ENCODE measurements at regions not wholly inside any gene's neighbourhood (a gene's known extent, or its start where the extent isn't known, plus 50 kb on each side); places are given as distances from the start of the nearest gene placed in this dataset.

GRCh38 chr11:39144351-39145130 lies 2314.9 kb downstream of the LRRC4C start:
- Mint-ChIP-seq H3K4me1 (no peaks in the 10 kb centered on the region), H3K9me3 (peaks cover 5% of the 10 kb centered on the region), H3K36me3 (ENCODE audit: low read depth) (no peaks in the 10 kb centered on the region), H3K27ac (no peak overlapping the region), H3K4me3 (no peak overlapping the region), H3K27me3 (no peaks in the 10 kb centered on the region)
- ATAC-seq (replicated peaks) = no peak

GRCh38 chr11:39139581-39139980 lies 2319.9 kb downstream of the LRRC4C start:
- no peaks in the 10 kb centered on the region for H3K27me3 Mint-ChIP-seq
- ATAC-seq (replicated peaks) = no peak
- H3K36me3 Mint-ChIP-seq (ENCODE audit: low read depth) = no peaks in the 10 kb centered on the region
- H3K9me3 Mint-ChIP-seq = no peaks in the 10 kb centered on the region
- H3K4me1 Mint-ChIP-seq = no peaks in the 10 kb centered on the region
- H3K27ac Mint-ChIP-seq = no peak overlapping the region
- H3K4me3 Mint-ChIP-seq = no peak overlapping the region

DNA sequence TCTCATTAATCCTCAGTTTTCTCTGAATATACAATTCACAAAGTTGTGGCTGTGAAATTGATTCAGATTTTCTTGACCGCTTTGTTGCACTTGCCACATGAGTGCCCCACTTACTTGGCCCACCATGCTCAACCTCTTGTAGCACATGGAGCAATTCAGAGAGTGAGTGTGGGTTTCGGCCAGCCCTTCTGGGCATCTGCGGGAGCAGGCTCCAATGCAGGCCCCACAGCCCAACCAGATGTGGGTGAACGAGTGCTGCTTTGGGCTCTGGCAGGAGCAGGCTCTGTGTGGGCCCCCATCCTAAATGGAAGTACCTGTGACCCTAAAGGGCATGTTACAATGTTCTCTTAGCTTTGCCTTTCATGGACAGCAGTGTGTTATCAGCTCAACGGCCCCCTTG lies 2338.6 kb downstream of the LRRC4C start:
- no peak for ATAC-seq (replicated peaks)
- no peak overlapping the region for H3K4me3 Mint-ChIP-seq
- H3K27ac Mint-ChIP-seq = no peak overlapping the region
- H3K4me1 Mint-ChIP-seq = no peaks in the 10 kb centered on the region
- no peaks in the 10 kb centered on the region for H3K36me3 Mint-ChIP-seq (ENCODE audit: low read depth)
- no peaks in the 10 kb centered on the region for H3K27me3 Mint-ChIP-seq
- H3K9me3 Mint-ChIP-seq = no peaks in the 10 kb centered on the region

GRCh38 chr11:39113606-39114005 lies 2345.8 kb downstream of the LRRC4C start:
- Mint-ChIP-seq H3K4me3 (no peak overlapping the region), H3K27ac (no peak overlapping the region), H3K9me3 (no peaks in the 10 kb centered on the region), H3K36me3 (ENCODE audit: low read depth) (no peaks in the 10 kb centered on the region), H3K4me1 (no peaks in the 10 kb centered on the region), H3K27me3 (no peaks in the 10 kb centered on the region)
- ATAC-seq (replicated peaks) = no peak

- no peaks in the 10 kb centered on the region for H3K27me3 Mint-ChIP-seq
- H3K27ac Mint-ChIP-seq = no peak overlapping the region
- no peaks in the 10 kb centered on the region for H3K36me3 Mint-ChIP-seq (ENCODE audit: low read depth)
- no peak overlapping the region for H3K4me3 Mint-ChIP-seq
- no peaks in the 10 kb centered on the region for H3K4me1 Mint-ChIP-seq
- ATAC-seq (replicated peaks) = no peak
- peaks cover 12% of the 10 kb centered on the region for H3K9me3 Mint-ChIP-seq
These were observed 2357.2 kb downstream of the LRRC4C start for GRCh38 chr11:39102236-39102635.

DNA sequence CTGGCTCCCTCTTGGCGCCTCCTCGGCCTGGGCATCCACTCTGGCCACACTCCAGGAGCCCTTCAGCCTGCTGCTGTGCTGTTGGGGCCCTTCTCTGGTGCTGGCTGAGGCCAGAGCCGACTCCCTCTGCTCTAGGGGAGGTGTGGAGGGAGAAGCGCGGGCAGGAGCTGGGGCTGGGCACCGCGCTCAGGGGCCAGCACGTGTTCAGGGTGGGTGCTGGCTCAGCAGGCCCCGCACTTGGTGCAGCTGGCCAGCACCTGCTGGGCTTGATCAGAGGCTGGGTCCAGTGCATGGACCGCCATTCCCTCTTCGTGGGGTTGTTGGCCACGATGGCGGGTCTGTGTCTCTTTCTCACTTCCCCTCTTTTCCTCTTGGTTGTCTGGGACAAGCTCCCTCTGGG lies 2381.0 kb downstream of the LRRC4C start:
- no peak overlapping the region for H3K4me3 Mint-ChIP-seq
- H3K27ac Mint-ChIP-seq = no peak overlapping the region
- no peak for ATAC-seq (replicated peaks)
- peaks cover 4% of the 10 kb centered on the region for H3K9me3 Mint-ChIP-seq
- no peaks in the 10 kb centered on the region for H3K27me3 Mint-ChIP-seq
- no peaks in the 10 kb centered on the region for H3K36me3 Mint-ChIP-seq (ENCODE audit: low read depth)
- no peaks in the 10 kb centered on the region for H3K4me1 Mint-ChIP-seq

DNA sequence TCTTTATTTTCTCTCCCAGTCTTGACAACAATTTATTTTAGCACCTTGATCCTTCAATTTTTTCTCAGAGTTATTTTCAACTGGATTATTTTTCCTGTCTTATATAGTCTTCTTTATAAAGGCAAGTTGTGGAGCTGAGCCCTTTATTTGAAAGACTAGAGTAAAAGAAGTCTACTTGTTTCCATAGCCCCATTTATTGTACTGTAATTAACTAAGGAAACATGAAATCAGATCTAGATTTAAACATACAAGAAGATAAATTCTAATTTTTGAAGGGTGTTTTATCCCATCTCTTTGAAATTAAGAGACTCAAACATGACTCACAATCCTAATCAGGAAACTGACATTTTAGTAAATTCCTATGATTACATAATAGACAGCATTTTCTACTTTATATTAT lies 2421.8 kb downstream of the LRRC4C start:
- Mint-ChIP-seq H3K4me3 (no peak overlapping the region), H3K4me1 (no peaks in the 10 kb centered on the region), H3K9me3 (peaks cover 8% of the 10 kb centered on the region), H3K27ac (no peak overlapping the region), H3K27me3 (no peaks in the 10 kb centered on the region), H3K36me3 (ENCODE audit: low read depth) (no peaks in the 10 kb centered on the region)
- ATAC-seq (replicated peaks) = no peak

- Mint-ChIP-seq H3K27ac (no peak overlapping the region), H3K36me3 (ENCODE audit: low read depth) (no peaks in the 10 kb centered on the region), H3K4me1 (no peaks in the 10 kb centered on the region), H3K9me3 (peaks cover 8% of the 10 kb centered on the region), H3K27me3 (no peaks in the 10 kb centered on the region), H3K4me3 (no peak overlapping the region)
- no peak for ATAC-seq (replicated peaks)
These were observed 2423.4 kb downstream of the LRRC4C start for GRCh38 chr11:39036021-39036420.

- Mint-ChIP-seq H3K36me3 (ENCODE audit: low read depth) (no peaks in the 10 kb centered on the region), H3K27me3 (no peaks in the 10 kb centered on the region), H3K4me1 (no peaks in the 10 kb centered on the region), H3K27ac (no peak overlapping the region), H3K9me3 (peaks cover 4% of the 10 kb centered on the region), H3K4me3 (no peak overlapping the region)
- no peak for ATAC-seq (replicated peaks)
These were observed 2423.5 kb upstream of the RAG2 start for GRCh38 chr11:39021539-39021938.

- H3K27me3 Mint-ChIP-seq = no peaks in the 10 kb centered on the region
- H3K36me3 Mint-ChIP-seq (ENCODE audit: low read depth) = no peaks in the 10 kb centered on the region
- H3K4me1 Mint-ChIP-seq = no peaks in the 10 kb centered on the region
- H3K27ac Mint-ChIP-seq = no peak overlapping the region
- no peak for ATAC-seq (replicated peaks)
- H3K4me3 Mint-ChIP-seq = no peak overlapping the region
- H3K9me3 Mint-ChIP-seq = peaks cover 18% of the 10 kb centered on the region
These were observed 2413.8 kb upstream of the RAG2 start for GRCh38 chr11:39011797-39012196.

DNA sequence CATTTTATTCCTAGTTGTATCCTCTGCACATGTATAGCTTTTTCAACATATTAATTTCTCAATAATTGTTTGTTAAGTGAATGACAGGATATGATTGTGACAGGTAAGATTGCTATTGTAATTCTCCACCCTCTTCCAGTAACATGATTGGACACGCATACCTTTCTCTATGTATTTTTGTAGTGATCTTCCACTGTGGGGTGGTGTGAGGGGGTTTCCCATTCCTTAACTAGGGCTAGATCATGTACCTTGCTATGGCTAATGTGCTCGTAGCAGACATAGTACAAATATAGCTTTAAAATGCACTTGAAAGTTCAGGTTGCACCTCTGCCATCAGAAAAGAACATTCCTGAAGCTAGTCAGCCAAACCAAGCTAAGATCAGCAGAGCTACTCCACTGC lies 2392.8 kb upstream of the RAG2 start:
- ATAC-seq (replicated peaks) = no peak
- Mint-ChIP-seq H3K27ac (no peak overlapping the region), H3K4me1 (no peaks in the 10 kb centered on the region), H3K36me3 (ENCODE audit: low read depth) (no peaks in the 10 kb centered on the region), H3K4me3 (no peak overlapping the region), H3K9me3 (peaks cover 22% of the 10 kb centered on the region), H3K27me3 (no peaks in the 10 kb centered on the region)

DNA sequence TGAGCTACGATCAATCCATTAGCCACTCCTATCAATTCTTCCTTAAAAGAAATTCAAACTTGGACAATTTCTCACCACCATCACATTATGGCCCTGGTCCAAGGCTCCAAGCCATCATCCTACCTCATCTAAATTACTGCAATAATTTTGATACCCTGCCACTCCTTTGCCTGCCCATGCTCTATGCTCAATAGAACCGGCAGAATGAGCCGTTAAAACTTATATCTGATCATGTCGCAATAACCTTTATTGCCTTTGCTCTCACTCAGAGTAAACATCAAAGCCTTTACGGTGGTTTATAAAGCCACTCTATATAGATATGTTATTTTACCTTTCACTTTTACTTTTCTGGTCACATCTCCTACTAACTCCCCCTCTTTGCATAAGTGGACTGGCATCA lies 2392.1 kb upstream of the RAG2 start:
- peaks cover 21% of the 10 kb centered on the region for H3K9me3 Mint-ChIP-seq
- no peaks in the 10 kb centered on the region for H3K27me3 Mint-ChIP-seq
- ATAC-seq (replicated peaks) = no peak
- H3K4me3 Mint-ChIP-seq = no peak overlapping the region
- H3K27ac Mint-ChIP-seq = no peak overlapping the region
- no peaks in the 10 kb centered on the region for H3K4me1 Mint-ChIP-seq
- no peaks in the 10 kb centered on the region for H3K36me3 Mint-ChIP-seq (ENCODE audit: low read depth)

DNA sequence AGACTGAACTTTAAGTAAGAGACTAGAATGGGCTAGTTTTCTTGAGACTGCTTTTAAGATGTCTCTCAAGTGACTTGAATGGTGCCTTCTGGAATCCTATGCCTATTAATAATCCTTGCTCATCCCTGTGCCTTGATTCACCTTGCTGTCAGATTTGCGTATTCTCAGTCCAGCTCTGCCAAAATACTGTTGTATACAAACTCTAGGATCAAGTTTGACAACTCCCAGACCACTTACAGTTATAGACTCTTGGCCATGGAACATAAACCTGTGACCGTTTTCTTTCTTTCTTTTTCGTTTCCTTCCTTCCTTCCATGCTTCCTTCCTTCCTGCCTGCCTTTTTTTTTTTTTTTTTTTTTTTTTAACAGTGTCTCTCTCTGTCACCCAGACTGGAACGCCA lies 2390.9 kb upstream of the RAG2 start:
- peaks cover 24% of the 10 kb centered on the region for H3K9me3 Mint-ChIP-seq
- no peaks in the 10 kb centered on the region for H3K36me3 Mint-ChIP-seq (ENCODE audit: low read depth)
- H3K4me3 Mint-ChIP-seq = no peak overlapping the region
- no peak overlapping the region for H3K27ac Mint-ChIP-seq
- no peak for ATAC-seq (replicated peaks)
- no peaks in the 10 kb centered on the region for H3K4me1 Mint-ChIP-seq
- no peaks in the 10 kb centered on the region for H3K27me3 Mint-ChIP-seq

DNA sequence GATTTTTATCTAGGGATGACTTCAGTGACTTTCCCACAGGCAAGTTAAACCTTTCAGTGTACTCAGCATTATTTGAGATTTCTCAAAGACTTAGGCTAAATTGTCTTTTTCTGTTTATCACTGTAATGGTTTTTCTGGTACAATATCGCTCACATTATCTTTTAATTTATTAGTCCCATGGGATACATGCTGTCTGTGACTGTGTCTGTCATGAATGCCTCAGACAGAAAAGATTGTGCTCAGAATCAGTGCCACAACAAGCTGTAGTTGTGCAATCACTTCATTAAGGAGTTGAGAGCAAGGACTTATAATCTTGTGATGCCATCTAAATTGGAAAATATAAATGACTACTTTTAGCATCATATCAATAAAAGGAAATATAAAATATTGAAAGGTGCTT lies 2374.2 kb upstream of the RAG2 start:
- Mint-ChIP-seq H3K27ac (no peak overlapping the region), H3K36me3 (ENCODE audit: low read depth) (no peaks in the 10 kb centered on the region), H3K9me3 (no peaks in the 10 kb centered on the region), H3K4me1 (no peaks in the 10 kb centered on the region), H3K27me3 (no peaks in the 10 kb centered on the region), H3K4me3 (no peak overlapping the region)
- ATAC-seq (replicated peaks) = no peak

GRCh38 chr11:38971141-38971540 lies 2373.1 kb upstream of the RAG2 start:
- H3K4me3 Mint-ChIP-seq = no peak overlapping the region
- ATAC-seq (replicated peaks) = no peak
- H3K9me3 Mint-ChIP-seq = no peaks in the 10 kb centered on the region
- no peaks in the 10 kb centered on the region for H3K36me3 Mint-ChIP-seq (ENCODE audit: low read depth)
- no peak overlapping the region for H3K27ac Mint-ChIP-seq
- H3K27me3 Mint-ChIP-seq = no peaks in the 10 kb centered on the region
- no peaks in the 10 kb centered on the region for H3K4me1 Mint-ChIP-seq

DNA sequence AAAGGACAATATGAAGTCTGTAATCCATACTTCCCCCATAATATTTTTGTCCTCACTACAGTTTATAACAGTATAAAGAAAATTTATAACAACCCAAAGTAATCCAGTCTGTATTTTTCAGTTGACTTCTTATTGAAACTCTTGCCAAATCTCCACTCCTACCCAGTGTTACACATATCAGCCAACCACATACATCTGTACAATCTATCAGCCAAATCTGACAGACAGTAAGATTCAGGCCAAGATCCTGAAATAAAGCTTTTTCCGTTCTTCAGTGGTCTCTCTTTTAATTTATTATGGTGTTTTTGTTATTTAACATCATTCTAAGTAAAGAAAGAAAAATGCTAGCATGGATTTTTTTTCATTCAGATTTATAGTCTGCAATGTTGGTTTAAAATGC lies 2370.9 kb upstream of the RAG2 start:
- Mint-ChIP-seq H3K27ac (no peak overlapping the region), H3K4me3 (no peak overlapping the region), H3K4me1 (no peaks in the 10 kb centered on the region), H3K36me3 (ENCODE audit: low read depth) (no peaks in the 10 kb centered on the region), H3K9me3 (no peaks in the 10 kb centered on the region), H3K27me3 (no peaks in the 10 kb centered on the region)
- no peak for ATAC-seq (replicated peaks)

All from activated T-helper 17 cell treated with anti-CD3 and anti-CD28 coated beads, Interleukin-2, amount 50 U/mL, for 72 hours (primary cell).